ENCODE measurements at regions not wholly inside any gene's neighbourhood (a gene's known extent, or its start where the extent isn't known, plus 50 kb on each side); places are given as distances from the start of the nearest gene placed in this dataset.
"Not testable (repeated sequence)": the region's sequence is repeated elsewhere in the genome, so short reads cannot be mapped to it uniquely, and the experiment has no call there.

DNA sequence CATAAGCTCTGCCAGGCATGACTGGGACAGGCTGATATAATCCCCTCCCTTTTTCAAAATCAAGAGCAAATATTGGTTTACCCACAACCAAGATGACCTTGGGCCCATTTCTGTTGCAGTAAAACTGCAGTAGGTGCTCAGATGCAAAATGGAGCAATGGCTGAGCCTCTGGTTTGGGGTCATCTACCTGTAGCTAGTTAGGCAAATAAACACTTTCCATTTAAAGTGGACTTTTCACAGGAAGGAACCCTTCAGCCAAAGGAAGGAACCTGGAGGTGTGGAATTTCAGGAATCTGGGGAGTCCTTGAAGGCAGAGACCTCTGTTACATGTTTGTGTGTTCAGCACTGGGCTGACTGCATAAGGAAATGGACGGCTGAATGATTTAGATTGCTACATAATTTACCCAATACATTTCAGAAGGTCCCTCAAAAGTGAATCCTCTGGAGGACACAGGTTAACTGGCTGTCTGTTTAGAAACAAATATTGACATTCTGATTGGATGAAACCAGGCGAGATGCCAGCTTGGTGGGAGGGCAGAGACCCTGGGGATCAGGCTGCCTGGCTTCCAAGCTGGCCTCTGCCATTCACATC lies 170.1 kb upstream of the ZNF618 start:
- DNase-seq: no peak

DNA sequence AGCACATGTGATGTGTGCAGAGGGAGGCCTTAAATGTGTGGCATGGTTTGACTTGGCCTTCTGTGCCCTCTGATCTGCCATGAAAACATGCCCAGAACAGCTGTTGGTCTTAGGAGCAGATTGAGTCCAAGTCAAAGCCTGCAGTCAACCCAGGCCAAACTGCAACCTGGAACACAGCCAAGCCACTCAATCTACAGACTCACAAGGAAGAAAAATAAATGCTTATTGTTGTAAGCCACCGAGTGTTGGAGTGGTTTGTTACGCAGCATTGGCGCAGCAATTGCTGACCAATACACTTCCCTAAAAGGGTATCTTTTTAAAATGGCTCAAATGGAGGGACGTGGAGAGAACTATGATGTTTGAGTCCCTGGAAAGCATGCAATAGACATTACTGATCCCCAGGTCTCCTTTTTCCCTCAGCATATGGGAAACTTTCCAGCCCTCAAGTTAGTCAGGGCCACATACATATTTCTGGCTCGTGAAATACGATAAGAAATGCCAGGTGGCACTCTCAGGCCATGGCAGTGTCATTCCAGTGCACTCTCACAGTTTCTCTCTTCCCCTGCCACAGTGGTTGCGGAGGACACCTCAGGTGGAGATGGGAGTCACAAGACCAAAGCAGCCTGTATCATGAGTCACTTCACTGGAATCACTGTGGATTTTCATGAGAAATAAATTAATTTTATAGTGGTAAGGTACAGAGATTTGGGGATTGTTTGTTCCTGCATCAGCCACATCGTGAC lies 168.0 kb upstream of the ZNF618 start:
- no peak for DNase-seq

DNA sequence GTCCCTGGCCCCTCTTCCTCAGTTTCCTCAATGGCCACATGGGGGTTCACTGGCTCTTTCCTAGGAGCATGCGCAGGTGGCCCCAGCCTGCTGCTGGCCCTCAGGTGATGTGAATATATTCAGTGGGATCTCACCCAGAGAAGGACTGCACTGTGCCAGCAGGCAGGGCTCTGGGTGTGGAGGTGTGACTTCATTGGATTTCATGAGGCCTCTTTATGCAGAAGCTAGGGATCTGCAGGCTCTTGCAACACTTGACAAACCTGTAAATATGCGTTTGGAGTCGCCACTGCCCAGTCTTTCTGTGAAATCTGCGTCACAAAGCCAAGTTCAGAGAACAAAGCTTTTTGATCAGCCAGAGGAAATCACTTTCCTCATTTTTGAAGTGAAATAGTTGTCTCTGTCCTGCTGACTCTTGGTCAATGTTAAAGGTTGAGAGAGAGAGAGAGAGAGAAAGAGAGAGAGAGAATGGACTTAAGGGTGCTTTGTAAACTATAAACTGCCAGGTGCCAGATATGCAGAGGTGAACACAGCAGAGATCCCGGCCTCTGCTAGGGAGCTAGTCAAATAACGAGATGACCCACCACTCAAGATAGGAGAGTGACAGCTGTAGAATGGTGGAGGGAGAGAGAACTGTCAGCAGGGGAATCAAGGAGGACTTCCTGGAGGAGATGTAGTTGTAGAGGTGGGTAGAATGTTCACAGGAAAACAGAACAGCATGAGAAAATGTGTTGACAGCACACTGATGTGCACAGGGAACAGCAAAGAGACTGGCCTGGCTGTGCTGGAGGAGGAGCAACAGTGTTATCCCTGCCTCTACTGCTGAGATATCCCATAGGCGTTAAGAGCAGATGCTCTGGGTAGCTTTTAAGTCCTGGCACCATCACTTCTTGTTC lies 167.0 kb upstream of the ZNF618 start:
- DNase-seq: no peak

DNA sequence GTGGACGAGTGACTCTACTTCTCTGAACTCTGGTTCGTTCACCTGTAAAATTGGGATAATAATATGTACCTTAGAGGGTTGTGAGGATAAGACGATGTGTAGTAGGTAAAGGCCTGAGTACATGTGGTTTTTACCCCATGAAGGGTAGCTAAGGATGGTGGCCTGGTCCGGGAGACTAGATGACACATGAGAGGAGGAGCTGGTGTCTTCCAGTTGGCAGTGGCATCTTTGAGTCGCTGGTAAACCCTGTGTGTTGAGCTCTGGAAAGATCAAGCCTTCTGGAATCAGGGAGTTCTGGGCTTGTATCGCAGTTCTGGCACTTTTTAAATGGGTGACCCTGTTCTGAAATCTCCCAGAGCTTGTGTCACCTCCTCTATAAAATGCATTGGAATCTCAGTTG lies 166.4 kb upstream of the ZNF618 start:
- no peak for DNase-seq

DNA sequence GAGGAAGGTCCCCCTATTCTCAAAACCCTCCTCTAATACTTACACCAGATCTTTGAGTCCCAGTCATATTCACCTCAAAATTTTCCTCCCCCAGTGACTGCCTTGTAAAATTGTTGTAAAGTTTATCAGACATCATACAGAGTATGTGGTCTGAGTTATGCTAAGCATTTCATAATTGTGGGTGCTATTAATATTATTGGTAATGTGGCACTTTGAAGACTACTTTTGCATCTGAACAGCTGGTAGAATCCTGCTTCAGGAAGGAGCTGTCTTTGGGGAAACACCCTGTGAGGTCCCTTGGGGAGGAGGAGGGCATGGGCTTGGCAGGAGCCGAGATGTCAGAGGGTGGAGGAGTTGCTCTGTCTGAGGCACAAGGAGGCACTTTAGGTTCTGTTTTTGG lies 164.9 kb upstream of the ZNF618 start:
- no peak for DNase-seq

DNA sequence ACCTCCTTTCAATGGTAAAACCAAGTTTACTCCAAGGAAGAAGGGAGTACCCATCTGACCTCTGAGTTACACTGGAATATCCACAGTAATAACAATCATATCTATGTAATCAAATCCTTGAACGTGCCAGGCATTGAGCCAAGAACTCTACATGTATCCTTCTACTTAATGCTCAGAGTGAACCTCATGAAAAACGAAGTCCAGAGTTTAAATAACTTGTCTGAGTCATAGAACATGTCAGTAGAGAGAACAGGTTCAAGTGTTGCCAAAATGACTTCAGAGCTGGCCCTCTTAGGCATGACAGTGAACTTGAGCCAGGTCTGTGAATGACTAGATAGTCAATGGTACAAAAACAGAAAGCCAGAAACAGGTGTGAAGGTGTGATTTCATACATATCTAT lies 164.1 kb upstream of the ZNF618 start:
- DNase-seq: no peak

DNA sequence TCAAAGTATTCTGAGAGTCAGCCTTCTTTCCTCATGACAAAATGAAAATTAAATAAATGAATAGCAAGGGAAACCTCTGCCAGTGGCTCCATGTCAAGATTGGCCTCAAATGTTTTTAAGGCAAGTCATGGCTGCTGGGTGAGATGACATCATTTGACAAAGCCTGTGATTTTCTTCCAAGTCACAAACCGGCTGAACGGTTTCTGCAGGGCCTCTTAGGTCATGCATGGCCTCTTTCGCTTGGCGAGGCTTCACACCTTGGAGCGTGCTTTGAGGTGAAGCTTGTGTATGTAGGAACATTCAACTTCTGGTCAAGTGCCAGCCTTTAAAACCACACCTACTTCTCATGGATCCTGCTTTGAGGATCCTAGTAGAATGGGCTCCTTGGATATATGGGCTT lies 161.0 kb upstream of the ZNF618 start:
- no peak for DNase-seq

DNA sequence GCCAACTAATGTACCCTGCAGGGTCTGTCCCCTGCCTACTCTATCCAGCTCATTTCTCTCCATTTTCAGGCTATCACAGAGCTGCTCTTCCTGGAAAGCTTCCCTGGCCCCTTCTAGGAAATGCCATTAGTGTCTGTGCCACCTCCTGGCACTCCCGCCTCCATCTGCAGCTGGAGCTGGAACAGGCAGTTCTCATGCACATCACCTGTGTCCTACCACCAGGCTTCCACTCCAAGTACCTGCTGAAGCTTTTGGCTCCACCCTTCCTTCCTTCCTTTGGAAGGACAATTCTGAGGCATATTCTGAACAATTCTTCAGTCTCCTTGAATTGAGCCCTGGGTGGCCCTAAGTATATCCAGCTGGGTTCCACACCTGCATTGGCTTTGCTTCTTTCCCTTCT lies 156.2 kb upstream of the ZNF618 start:
- DNase-seq: no peak

DNA sequence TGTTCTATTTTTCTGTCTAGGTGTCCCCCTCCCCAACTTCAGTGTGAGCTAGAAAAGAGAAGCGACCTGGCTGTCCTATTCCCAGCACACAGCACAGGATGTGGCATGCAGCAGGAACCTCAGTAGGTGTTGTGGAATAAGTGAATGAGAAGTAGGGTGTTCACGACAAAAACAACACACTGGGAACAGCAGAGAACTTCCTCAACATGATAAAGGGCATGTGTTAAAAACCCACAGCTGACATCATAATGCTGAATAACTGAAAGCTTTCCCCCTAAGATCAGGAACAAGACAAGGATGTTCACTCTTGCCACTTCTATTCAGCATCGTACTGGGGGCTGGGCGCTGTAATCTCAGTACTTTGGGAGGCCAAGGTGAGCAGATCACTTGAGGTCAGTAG lies 155.6 kb upstream of the ZNF618 start:
- no peak for DNase-seq

DNA sequence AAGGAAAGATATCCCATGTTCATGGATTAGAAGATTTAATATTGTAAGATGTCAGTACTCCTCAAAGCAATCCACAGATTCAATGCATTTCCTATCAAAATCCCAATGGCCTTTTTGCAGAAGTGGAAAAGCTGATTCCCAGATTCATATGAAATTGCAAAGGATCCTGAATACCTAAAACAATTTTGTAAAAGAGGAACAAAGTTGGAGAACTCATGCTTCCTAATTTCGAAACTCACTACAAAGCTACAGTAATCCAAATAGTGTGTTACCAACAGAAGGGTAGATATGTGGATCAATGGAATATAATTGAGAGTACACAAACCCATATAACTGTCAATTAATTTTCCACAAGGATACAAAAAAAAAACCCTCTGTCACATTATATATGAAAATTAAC lies 154.3 kb upstream of the ZNF618 start:
- no peak for DNase-seq

DNA sequence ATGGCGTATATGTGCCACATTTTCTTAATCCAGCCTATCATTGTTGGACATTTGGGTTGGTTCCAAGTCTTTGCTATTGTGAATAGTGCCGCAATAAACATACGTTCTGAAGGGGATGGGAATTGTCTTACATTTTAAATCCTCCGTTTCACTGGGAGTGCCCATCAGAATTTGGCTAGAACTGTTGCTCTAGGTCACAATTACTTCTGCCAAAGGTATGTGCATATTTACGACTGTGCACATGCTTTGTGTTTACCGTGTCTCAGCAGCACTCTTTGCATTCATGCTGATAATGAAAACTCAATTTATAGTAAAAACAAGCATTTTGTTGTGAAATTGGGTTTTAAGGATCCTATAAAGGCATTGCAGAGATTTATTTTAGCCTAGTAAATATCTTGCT lies 151.9 kb upstream of the ZNF618 start:
- no peak for DNase-seq

DNA sequence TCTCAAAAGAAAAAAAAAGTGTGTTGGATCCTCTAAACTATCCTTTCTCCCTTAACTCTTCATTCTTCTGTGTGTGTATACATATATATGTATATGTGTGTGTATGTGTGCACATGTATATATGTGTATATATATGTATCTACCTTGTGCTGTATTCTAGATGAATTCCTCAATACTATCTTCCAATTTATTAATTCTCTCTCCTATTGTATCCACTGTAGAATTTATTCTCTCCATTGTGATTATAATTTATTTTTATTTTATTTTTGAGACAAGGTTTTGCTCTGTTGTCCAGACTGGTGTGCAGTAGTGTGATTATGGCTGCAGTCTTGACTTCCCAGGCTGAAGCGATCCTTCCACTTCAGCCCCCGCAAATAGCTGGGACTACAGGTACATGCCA lies 147.1 kb upstream of the ZNF618 start:
- DNase-seq: no peak

DNA sequence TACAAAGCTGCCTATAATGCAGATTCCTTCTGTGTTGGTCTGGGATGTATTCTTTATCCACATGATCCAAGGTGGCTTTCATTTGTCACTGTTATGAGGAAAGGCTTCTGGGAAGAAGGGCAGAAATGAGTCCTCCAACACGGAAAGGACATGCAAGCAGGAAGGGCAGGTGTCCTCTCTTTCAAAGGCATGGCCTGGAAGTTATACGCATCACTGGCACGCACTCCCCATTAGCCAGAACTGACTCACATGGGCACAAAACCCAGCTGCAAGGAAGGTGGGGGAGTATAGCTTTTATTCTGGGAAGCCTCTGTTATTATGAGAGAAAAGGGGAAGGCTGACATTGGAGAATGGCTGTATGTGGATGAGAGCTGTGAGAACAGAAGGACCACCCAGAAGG lies 141.3 kb upstream of the ZNF618 start:
- no peak for DNase-seq

DNA sequence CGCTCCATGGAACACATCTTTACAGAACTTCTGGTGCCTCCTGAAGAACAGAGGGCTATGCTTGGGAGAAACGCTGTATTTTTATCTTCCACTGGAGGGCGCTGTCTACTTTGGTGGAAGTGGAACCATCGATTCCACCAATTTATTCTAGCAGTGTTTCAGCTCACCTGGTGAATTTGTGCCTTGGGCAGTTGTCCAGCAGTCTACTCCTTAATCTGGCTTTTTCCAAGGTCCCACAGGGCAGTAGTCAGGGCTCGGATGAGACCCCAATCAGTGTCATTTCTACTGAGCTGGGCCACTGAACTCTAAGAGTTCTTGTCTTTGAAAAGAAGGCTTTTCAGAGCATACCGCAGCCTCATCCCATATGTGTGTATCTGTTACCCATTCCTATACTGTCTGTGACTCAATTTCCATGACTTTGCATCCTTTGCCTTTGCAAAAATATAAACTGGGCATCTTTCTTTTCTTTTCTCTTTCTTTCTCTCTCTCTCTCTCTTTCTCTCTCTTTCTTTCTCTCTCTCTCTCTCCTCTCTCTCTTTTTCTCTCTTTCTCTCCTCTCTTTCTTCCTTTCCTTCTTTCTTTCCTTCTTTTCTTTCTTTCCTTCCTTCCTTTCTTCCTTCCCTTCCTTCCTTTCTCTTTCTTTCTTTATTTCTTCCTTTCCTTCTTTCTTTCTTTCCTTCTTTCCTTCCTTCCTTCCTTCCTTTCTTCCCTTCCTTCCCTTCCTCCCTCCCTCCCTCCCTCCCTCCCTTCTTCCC lies 138.4 kb upstream of the ZNF618 start:
- DNase-seq: peak; percentile 66

DNA sequence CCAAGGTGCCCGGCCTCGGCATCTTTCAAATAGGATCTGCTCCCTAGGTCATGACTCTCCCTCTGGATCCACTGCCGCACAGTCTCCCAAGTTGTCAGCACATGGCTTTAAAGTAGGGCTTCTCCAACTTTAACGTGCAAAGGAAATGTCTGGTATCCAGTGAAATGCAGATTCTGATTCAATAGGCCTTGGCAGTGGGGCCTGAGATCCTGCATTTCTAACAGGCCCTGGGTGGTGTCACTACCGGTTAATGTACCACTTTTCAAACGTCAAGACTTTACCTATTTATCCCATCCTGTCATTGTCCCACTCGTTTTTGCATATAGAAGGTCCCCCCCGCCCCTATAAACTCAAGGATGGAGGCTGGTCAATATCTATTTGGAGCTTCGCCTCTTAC lies 137.6 kb upstream of the ZNF618 start:
- no peak for DNase-seq

DNA sequence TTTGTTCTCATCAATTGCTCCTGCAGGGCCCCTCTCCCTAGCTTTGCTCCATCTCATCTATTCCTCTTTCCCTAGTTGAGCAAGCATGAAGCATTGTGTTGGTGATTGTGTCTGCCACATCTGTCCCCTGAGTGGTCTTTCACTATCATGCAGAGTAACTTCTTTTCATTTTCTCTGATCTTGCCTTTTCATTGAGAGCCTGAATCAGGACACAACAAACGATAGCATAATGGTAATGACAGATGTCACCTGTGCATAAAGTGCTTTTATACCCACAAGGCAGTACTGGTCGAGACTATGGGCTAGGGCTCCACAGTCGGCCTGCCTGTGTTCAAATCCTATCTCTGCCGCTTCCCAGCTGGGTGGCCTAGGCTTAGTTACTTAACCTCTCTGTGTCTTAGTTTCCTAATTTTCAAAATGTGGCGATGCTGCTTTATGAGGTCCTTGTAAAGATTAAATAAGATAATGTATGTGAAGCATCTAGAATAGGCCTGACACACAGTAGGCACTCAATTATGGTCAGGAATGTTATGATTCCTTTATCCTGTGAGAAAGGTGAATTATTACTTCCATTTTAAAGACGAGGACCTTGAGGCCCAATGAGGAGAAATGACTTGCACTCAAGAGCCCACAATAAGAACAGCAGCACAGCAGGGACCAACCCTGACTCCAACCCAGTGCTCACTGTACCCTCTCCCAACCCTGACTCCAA lies 137.1 kb upstream of the ZNF618 start:
- no peak for DNase-seq

DNA sequence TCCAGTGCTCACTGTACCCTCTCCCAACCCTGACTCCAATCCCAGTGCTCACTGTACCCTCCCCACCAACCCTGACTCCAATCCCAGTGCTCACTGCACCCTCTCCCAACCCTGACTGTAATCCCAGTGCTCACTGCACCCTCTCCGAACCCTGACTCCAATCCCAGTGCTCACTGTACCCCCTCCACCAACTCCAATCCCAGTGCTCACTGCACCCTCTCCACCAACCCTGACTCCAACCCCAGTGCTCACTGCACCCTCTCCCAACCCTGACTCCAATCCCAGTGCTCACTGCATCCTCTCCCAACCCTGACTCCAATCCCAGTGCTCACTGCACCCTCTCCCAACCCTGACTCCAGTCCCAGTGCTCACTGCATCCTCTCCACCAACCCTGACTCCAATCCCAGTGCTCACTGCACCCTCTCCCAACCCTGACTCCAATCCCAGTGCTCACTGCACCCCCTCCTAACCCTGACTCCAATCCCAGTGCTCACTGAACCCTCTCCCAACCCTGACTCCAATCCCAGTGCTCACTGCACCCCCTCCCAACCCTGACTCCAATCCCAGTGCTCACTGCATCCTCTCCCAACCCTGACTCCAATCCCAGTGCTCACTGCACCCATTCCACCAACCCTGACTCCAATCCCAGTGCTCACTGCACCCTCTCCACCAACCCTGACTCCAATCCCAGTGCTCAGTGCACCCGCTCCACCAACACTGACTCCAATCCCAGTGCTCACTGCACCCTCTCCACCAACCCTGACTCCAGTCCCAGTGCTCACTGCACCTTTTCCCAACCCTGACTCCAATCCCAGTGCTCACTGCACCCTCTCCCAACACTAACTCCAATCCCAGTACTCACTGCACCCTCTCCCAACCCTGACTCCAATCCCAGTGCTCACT lies 136.3 kb upstream of the ZNF618 start:
- not testable (repeated sequence) for DNase-seq

DNA sequence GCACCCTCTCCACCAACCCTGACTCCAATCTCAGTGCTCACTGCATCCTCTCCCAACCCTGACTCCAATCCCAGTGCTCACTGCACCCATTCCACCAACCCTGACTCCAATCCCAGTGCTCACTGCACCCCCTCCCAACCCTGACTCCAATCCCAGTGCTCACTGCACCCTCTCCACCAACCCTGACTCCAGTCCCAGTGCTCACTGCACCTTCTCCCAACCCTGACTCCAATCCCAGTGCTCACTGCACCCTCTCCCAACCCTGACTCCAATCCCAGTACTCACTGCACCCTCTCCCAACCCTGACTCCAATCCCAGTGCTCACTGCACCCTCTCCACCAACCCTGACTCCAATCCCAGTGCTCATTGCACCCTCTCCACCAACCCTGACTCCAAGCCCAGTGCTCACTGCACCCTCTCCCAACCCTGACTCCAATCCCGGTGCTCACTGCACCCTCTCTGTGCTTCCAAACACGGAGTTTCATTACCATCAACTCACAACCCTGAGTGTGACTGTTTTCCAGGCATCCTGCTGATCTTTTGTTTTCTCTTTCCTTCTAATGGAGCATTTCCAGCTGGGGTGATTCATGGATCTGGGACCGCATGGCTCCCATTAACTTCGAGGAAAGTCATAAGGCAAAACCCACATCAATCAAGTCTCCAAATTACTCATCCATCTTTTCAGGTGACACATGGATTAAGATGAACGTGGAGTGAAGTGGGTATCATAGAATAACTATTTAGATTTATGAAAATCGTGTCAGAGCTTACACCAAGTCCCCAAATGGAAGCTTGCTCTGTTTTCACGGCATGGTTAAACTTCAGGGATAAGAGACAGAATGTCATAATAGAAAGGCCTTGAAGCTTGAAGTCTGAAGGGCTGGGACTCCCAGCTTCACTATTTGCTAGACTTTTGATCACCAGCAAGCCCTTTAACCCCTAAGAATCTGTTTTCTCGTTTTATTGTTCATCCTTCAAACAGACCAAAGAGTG lies 135.3 kb upstream of the ZNF618 start:
- DNase-seq: not testable (repeated sequence)

DNA sequence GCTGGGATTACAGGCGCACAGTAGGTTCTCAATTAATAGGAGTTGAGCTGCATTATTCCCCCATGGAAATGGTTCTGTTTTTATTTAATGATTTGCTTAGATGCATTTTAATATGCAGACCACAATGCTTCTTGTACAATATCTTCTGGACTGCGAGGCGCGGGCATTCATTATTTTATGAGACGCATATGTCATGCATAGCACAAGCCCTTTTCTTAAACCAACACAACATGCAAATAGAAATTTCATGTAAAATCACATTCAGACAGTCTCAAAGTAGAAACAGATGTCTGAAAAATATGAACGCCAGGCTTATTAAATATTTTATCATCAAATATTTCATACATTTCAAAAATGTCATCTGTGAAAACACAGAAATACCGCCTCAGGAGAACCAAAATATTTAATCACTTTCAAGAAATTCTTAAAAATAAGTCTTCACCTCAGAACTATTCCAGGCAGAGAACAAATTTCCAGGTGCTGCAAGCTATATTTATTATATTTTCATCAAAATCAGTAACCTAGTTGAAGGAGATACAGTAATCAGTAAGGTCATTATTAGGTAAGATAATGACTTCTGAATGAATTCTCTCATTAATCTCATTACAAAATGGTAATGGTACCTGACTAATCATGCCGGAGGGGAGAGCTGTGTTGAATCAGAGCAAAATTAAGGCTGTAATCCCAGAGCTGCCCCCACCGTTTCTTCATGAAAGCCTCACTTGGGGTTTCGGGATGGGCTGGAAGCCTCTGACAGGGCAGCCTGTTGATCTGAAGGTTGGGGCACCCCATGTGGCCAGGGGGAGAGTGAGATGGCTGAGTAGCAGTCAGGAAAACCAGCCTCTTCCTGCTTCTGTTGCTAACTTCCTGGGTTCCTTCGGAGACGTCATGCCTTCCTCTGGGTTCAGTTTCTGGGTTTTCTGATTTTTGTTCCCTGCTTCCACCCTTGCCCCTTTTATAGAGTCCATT lies 133.9 kb upstream of the ZNF618 start:
- DNase-seq: no peak
